Neural cell (in vitro differentiated cells): ENCODE measurements at regions not wholly inside any gene's neighbourhood (a gene's known extent, or its start where the extent isn't known, plus 50 kb on each side); places are given as distances from the start of the nearest gene placed in this dataset.

Source experiments
- H2AFZ ChIP-seq: fragments of 200-600, 300-800 bp; sonication (generic), shearing (Covaris generic); 2 replicates; pipeline ENCODE4 v1.6.0; 2014; ENCODE audit warnings: low read depth, mild to moderate bottlenecking, antibody characterized with exemption, low read length, moderate library complexity
- H3F3A ChIP-seq: fragments of 200-600 bp; shearing (Covaris generic); 2 replicates; pipeline ENCODE4 v1.6.1; 2016; ENCODE audit warnings: mild to moderate bottlenecking, moderate library complexity, mixed read lengths, antibody characterized with exemption, low read length; ENCODE audit not compliant: insufficient read depth, poor library complexity, severe bottlenecking
- H3K27ac ChIP-seq: fragments of 200-600, 300-800 bp; sonication (generic), shearing (Covaris generic); 2 replicates; pipeline ENCODE4 v1.5.1; 2014; ENCODE audit warnings: mild to moderate bottlenecking, low read length, moderate library complexity
- H3K27me3 ChIP-seq: fragments of 300-800, 200-600 bp; sonication (generic), shearing (Covaris generic); 2 replicates; pipeline ENCODE4 v1.6.0; 2014; ENCODE audit warnings: mild to moderate bottlenecking, low read depth, low read length, moderate library complexity; ENCODE audit not compliant: insufficient read depth
- H3K36me3 ChIP-seq: fragments of 300-800, 200-600 bp; sonication (generic), shearing (Covaris generic); 2 replicates; pipeline ENCODE4 v1.5.1; 2014; ENCODE audit warnings: mild to moderate bottlenecking, antibody characterized with exemption, low read length, moderate library complexity; ENCODE audit not compliant: insufficient read depth
- H3K4me2 ChIP-seq: fragments of 300-800, 200-600 bp; sonication (generic), shearing (Covaris generic); 2 replicates; pipeline ENCODE4 v1.6.0; 2014; ENCODE audit warnings: mild to moderate bottlenecking, low read length
- H3K4me3 ChIP-seq: fragments of 300-800, 200-600 bp; sonication (generic), shearing (Covaris generic); 2 replicates; pipeline ENCODE4 v1.5.1; 2014; ENCODE audit warnings: mild to moderate bottlenecking, low read length, moderate library complexity
- H3K79me2 ChIP-seq: fragments of 200-600 bp; shearing (Covaris generic); replicated peaks from 2 replicates; pipeline ENCODE4 v1.6.0; 2014; ENCODE audit warnings: mild to moderate bottlenecking, low read length, moderate library complexity; ENCODE audit not compliant: insufficient read depth
- H3K9ac ChIP-seq: fragments of 300-800, 200-600 bp; sonication (generic), shearing (Covaris generic); 2 replicates; pipeline ENCODE4 v1.6.1; 2016; ENCODE audit warnings: mild to moderate bottlenecking, low read length, mixed read lengths
- H3K9me2 ChIP-seq: fragments of 200-600 bp; shearing (Covaris generic); 2 replicates; pipeline ENCODE4 v1.6.1; 2016; ENCODE audit warnings: mild to moderate bottlenecking, low read length, mixed read lengths; ENCODE audit not compliant: insufficient read depth
- H3K9me3 ChIP-seq: fragments of 200-600, 300-800 bp; sonication (generic), shearing (Covaris generic); 2 replicates; pipeline ENCODE4 v1.6.1; 2016; ENCODE audit warnings: mild to moderate bottlenecking, mixed run types, low read length, moderate library complexity, mixed read lengths
- H4K20me1 ChIP-seq: fragments of 200-600 bp; shearing (Covaris generic); 2 replicates; pipeline ENCODE4 v1.6.1; 2016; ENCODE audit warnings: mild to moderate bottlenecking, mixed run types; ENCODE audit not compliant: insufficient read depth
- EP300 ChIP-seq: fragments of 450-650 bp; conservative IDR thresholded peaks from 2 replicates; pipeline ENCODE4 v1.6.1; 2014; ENCODE audit warnings: antibody characterized with exemption, mild to moderate bottlenecking, moderate library complexity; ENCODE audit not compliant: poor library complexity, severe bottlenecking
- EZH2 ChIP-seq: fragments of 200-600, 300-800 bp; shearing (Covaris generic), sonication (generic); IDR thresholded peaks from 2 replicates; pipeline ENCODE4 v1.6.1; 2014; ENCODE audit warnings: antibody characterized with exemption, low read length, borderline replicate concordance, mild to moderate bottlenecking; ENCODE audit not compliant: insufficient read depth, poor library complexity, severe bottlenecking
- MXI1 ChIP-seq: fragments of 450-650 bp; conservative IDR thresholded peaks from 2 replicates; pipeline ENCODE4 v1.6.1; 2014; ENCODE audit warnings: antibody characterized with exemption, mild to moderate bottlenecking; ENCODE audit not compliant: poor library complexity, severe bottlenecking
- POLR2AphosphoS5 ChIP-seq: IDR thresholded peaks from 2 replicates; pipeline ENCODE4 v1.6.1; 2012
- RAD21 ChIP-seq: fragments of 450-650 bp; conservative IDR thresholded peaks from 2 replicates; pipeline ENCODE4 v1.6.1; 2014; ENCODE audit warnings: antibody characterized with exemption, mild to moderate bottlenecking, moderate library complexity
- SMC3 ChIP-seq: fragments of 450-650 bp; conservative IDR thresholded peaks from 2 replicates; pipeline ENCODE4 v1.6.1; 2014; ENCODE audit warnings: antibody characterized with exemption, mild to moderate bottlenecking, moderate library complexity; ENCODE audit not compliant: poor library complexity
- TAF1 ChIP-seq: IDR thresholded peaks from 2 replicates; pipeline ENCODE4 v1.6.1; 2012; ENCODE audit warnings: low read depth
- TF ChIP-seq, protein P1 (sequence below): fragments of 450-650 bp; IDR thresholded peaks from 2 replicates; pipeline ENCODE4 v1.5.1; 2014; ENCODE audit warnings: antibody characterized with exemption, mild to moderate bottlenecking, moderate library complexity; ENCODE audit not compliant: poor library complexity, severe bottlenecking
- TF ChIP-seq, protein P2 (sequence below): IDR thresholded peaks from 2 replicates; pipeline ENCODE4 v1.6.1; 2012; ENCODE audit warnings: borderline replicate concordance

DNA sequence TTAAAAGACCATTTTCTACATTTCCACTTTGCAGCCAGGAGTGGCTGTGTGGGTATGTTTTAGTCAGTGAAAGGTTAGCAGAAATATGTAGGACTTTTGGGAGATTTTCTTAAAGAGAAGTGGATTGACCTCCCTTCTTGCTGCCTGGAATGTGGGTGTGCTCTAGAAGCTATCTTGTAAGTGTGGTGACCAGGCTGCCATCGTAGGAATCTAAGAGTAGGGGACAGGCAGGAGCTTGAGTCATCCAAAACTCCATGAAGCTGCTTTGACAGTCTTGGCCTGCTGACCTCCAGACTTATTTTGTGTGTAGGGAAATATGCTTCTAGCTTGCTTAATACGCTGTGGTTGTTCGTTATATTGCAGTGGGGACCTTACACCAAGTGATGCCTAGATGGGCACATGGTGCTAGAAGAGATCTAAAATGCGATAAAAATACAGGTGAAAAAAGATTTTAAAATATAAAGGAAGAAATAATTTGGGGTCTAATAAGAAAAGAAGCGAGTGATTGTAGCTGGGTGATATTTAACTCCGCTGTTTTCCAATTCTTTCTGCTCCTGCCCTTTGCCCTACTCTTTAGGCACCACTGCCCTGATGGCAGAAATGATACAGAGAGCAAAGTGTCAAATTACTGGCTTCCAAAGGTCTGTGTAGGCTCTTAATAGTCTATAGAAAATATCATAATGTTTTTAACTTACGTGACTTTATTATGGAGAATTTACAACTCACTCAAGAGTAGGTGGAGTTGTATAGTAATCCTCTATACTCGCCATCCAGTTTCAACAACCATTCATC, 298.2 kb upstream of the ZNF608 start:
- Histone ChIP-seq H3K79me2 (no peaks in the 10 kb centered on the region), H3K9ac (no peak overlapping the region), H2AFZ (no peak overlapping the region), H3K4me3 (no peak overlapping the region), H3K9me3 (no peaks in the 10 kb centered on the region), H4K20me1 (no peaks in the 10 kb centered on the region), H3K27me3 (no peaks in the 10 kb centered on the region), H3K9me2 (no peaks in the 10 kb centered on the region), H3K36me3 (no peaks in the 10 kb centered on the region), H3K27ac (no peak overlapping the region), H3K4me2 (no peak overlapping the region), H3F3A (no peaks in the 10 kb centered on the region)
- TF ChIP-seq POLR2AphosphoS5: no peak
- TF ChIP-seq RAD21: no peak

DNA sequence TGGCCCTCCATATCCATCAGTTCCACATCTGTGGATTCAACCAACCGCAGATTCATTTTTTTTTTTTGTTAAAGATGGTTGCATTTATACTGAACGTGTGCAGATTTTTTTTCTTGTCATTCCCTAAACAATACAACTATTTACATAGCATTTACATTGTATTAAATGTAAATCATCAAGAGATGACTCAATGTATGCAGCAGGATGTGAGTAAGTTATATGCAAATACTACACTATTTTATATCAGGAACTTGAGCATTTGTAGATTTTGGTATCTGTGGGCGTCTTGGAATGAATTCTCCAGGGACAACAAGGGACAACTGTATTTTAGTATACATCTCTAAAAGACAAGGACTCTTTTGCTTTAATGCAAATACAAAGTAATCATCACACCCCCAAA, 299.2 kb upstream of the ZNF608 start:
- H3K9me2 ChIP-seq: no peaks in the 10 kb centered on the region
- H4K20me1 ChIP-seq: no peaks in the 10 kb centered on the region
- no peak for TF ChIP-seq MXI1
- no peak for TF ChIP-seq EZH2
- TF ChIP-seq, protein P1, sequence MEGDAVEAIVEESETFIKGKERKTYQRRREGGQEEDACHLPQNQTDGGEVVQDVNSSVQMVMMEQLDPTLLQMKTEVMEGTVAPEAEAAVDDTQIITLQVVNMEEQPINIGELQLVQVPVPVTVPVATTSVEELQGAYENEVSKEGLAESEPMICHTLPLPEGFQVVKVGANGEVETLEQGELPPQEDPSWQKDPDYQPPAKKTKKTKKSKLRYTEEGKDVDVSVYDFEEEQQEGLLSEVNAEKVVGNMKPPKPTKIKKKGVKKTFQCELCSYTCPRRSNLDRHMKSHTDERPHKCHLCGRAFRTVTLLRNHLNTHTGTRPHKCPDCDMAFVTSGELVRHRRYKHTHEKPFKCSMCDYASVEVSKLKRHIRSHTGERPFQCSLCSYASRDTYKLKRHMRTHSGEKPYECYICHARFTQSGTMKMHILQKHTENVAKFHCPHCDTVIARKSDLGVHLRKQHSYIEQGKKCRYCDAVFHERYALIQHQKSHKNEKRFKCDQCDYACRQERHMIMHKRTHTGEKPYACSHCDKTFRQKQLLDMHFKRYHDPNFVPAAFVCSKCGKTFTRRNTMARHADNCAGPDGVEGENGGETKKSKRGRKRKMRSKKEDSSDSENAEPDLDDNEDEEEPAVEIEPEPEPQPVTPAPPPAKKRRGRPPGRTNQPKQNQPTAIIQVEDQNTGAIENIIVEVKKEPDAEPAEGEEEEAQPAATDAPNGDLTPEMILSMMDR: no peak
- no peak for TF ChIP-seq EP300
- no peak for TF ChIP-seq RAD21
- TF ChIP-seq, protein P2, sequence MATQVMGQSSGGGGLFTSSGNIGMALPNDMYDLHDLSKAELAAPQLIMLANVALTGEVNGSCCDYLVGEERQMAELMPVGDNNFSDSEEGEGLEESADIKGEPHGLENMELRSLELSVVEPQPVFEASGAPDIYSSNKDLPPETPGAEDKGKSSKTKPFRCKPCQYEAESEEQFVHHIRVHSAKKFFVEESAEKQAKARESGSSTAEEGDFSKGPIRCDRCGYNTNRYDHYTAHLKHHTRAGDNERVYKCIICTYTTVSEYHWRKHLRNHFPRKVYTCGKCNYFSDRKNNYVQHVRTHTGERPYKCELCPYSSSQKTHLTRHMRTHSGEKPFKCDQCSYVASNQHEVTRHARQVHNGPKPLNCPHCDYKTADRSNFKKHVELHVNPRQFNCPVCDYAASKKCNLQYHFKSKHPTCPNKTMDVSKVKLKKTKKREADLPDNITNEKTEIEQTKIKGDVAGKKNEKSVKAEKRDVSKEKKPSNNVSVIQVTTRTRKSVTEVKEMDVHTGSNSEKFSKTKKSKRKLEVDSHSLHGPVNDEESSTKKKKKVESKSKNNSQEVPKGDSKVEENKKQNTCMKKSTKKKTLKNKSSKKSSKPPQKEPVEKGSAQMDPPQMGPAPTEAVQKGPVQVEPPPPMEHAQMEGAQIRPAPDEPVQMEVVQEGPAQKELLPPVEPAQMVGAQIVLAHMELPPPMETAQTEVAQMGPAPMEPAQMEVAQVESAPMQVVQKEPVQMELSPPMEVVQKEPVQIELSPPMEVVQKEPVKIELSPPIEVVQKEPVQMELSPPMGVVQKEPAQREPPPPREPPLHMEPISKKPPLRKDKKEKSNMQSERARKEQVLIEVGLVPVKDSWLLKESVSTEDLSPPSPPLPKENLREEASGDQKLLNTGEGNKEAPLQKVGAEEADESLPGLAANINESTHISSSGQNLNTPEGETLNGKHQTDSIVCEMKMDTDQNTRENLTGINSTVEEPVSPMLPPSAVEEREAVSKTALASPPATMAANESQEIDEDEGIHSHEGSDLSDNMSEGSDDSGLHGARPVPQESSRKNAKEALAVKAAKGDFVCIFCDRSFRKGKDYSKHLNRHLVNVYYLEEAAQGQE: no peak
- no peak for TF ChIP-seq TAF1
- no peak for TF ChIP-seq SMC3
- no peak for TF ChIP-seq POLR2AphosphoS5
- no peaks in the 10 kb centered on the region for H3K79me2 ChIP-seq
- H3K9ac ChIP-seq: no peak overlapping the region
- H2AFZ ChIP-seq: no peak overlapping the region
- no peak overlapping the region for H3K27ac ChIP-seq
- no peak overlapping the region for H3K4me2 ChIP-seq
- H3K27me3 ChIP-seq: no peaks in the 10 kb centered on the region
- no peaks in the 10 kb centered on the region for H3K9me3 ChIP-seq
- H3F3A ChIP-seq: no peaks in the 10 kb centered on the region
- H3K36me3 ChIP-seq: no peaks in the 10 kb centered on the region
- H3K4me3 ChIP-seq: no peak overlapping the region
